Chondrocyte (in vitro differentiated cells): ENCODE measurements at regions not wholly inside any gene's neighbourhood (a gene's known extent, or its start where the extent isn't known, plus 50 kb on each side); places are given as distances from the start of the nearest gene placed in this dataset.

ENCODE experiments used
- DNase-seq: peaks from one replicate; pipeline ENCODE4 v3.0.0; 2021; ENCODE audit warnings: mixed read lengths, low spot score
- H3K27ac Mint-ChIP-seq: one replicate; pipeline ENCODE4 v1.8.0; 2021; ENCODE audit warnings: mild to moderate bottlenecking, moderate library complexity, mixed read lengths; ENCODE audit not compliant: unreplicated experiment
- H3K27me3 Mint-ChIP-seq: 2 replicates; pipeline ENCODE4 v1.8.0; 2021; ENCODE audit warnings: low read depth, mixed read lengths
- H3K36me3 Mint-ChIP-seq: 2 replicates; pipeline ENCODE4 v1.8.0; 2021; ENCODE audit warnings: low read depth, mixed read lengths
- H3K4me1 Mint-ChIP-seq: 2 replicates; pipeline ENCODE4 v1.8.0; 2021; ENCODE audit warnings: low read depth, mild to moderate bottlenecking, mixed read lengths
- H3K4me3 Mint-ChIP-seq: one replicate; pipeline ENCODE4 v1.8.0; 2021; ENCODE audit warnings: mild to moderate bottlenecking, moderate library complexity, mixed read lengths; ENCODE audit not compliant: unreplicated experiment
- H3K9me3 Mint-ChIP-seq: 2 replicates; pipeline ENCODE4 v1.8.0; 2021; ENCODE audit warnings: low read depth, mixed read lengths
- TF ChIP-seq, protein P1 (sequence below): fragments of 200-600 bp; sonication (generic); IDR thresholded peaks from 2 replicates; pipeline ENCODE4 v1.5.0; 2021; ENCODE audit warnings: antibody characterized with exemption, mild to moderate bottlenecking, moderate library complexity

DNA sequence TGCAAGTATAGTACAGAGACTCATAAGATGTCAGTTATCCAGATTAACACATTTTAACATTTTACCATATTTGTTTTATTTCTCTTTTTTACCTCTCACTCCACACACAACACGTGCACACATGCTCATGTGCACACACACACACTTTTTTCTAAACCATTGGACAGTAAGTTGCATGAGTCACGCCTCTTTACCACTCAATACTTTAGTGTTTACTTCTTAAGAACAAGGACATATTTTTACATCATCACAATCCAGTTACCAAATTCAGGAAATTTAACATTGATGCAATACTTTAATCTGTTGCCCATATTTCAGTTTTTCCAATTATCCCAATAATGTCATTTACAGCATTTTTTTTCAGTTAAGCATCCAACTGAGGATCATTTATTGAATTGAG, 109.0 kb downstream of the RIN2 start:
- DNase-seq = no peak
- H3K4me1 Mint-ChIP-seq = peaks cover 9% of the 10 kb centered on the region
- no peak overlapping the region for H3K27ac Mint-ChIP-seq
- H3K9me3 Mint-ChIP-seq = no peaks in the 10 kb centered on the region
- H3K4me3 Mint-ChIP-seq = no peak overlapping the region
- no peaks in the 10 kb centered on the region for H3K27me3 Mint-ChIP-seq
- no peaks in the 10 kb centered on the region for H3K36me3 Mint-ChIP-seq
- TF ChIP-seq, protein P1, sequence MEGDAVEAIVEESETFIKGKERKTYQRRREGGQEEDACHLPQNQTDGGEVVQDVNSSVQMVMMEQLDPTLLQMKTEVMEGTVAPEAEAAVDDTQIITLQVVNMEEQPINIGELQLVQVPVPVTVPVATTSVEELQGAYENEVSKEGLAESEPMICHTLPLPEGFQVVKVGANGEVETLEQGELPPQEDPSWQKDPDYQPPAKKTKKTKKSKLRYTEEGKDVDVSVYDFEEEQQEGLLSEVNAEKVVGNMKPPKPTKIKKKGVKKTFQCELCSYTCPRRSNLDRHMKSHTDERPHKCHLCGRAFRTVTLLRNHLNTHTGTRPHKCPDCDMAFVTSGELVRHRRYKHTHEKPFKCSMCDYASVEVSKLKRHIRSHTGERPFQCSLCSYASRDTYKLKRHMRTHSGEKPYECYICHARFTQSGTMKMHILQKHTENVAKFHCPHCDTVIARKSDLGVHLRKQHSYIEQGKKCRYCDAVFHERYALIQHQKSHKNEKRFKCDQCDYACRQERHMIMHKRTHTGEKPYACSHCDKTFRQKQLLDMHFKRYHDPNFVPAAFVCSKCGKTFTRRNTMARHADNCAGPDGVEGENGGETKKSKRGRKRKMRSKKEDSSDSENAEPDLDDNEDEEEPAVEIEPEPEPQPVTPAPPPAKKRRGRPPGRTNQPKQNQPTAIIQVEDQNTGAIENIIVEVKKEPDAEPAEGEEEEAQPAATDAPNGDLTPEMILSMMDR = no peak

DNA sequence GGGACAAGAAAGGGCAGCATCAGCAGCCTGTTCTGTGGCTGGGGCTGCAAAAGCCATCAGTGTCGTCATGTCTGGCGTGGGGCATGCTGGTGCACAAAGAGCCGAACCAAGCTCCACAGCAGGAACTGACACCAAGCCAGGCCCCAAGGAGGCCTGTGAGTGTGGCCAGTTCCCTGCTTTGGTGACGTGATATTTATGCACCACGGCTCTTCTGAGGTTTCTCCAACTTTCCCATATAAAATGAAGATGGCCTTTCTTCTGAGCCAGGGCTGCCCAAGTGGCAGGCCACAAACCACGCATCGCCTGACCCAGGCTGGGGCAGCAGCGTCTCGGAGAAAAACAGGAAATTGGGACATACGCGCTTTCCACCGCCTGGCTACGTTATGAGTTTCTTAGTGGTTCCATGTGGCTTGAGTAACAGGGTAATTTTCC, 109.9 kb downstream of the RIN2 start:
- no peak for DNase-seq
- Mint-ChIP-seq H3K9me3 (no peaks in the 10 kb centered on the region), H3K36me3 (no peaks in the 10 kb centered on the region), H3K27me3 (no peaks in the 10 kb centered on the region), H3K4me3 (no peak overlapping the region), H3K27ac (no peak overlapping the region), H3K4me1 (peaks cover 9% of the 10 kb centered on the region)
- TF ChIP-seq, protein P1 = no peak

DNA sequence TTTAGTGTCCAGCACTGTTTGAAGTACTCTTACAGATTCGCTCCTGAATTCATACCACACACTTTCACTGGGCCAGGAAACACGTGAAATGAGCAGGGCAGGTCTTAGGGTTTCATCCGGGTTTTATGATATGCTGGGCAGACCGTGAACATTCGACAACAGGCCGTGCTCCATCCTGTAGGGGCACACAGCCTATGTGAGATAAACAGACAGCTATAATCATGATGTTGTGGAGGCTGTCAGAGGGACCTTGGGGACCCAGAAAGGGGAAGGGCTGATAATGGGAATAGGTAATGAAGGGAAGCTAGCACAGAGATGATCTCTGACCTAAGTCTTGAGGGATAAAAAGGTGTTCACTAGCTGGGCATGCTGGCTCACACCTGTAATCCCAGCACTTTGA, 110.4 kb downstream of the RIN2 start:
- no peaks in the 10 kb centered on the region for H3K27me3 Mint-ChIP-seq
- H3K9me3 Mint-ChIP-seq = no peaks in the 10 kb centered on the region
- H3K36me3 Mint-ChIP-seq = no peaks in the 10 kb centered on the region
- no peak overlapping the region for H3K4me3 Mint-ChIP-seq
- H3K27ac Mint-ChIP-seq = no peak overlapping the region
- DNase-seq = no peak
- TF ChIP-seq, protein P1 = no peak
- H3K4me1 Mint-ChIP-seq = peaks cover 9% of the 10 kb centered on the region

DNA sequence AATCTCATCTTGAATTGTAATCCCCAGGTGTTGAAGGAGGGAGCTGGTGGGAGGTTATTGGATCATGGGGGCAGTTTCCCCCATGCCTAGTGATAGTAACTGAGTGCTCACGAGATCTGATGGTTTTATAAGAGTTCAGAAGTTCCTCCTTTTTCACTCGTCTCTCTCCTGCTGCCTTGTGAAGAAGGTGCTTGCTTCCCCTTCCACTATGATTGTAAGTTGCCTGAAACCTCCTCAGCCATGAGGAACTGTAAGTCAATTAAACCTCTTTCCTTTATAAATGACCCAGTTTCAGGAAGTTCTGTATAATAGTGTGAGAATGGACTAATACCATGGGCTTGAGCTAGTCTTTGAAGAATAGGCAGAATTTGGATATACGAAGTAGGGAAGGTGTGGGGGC, 113.9 kb downstream of the RIN2 start:
- Mint-ChIP-seq H3K27me3 (no peaks in the 10 kb centered on the region), H3K27ac (no peak overlapping the region), H3K4me1 (peaks cover 16% of the 10 kb centered on the region), H3K36me3 (peaks cover 1% of the 10 kb centered on the region), H3K9me3 (peaks cover 3% of the 10 kb centered on the region), H3K4me3 (no peak overlapping the region)
- no peak for DNase-seq
- TF ChIP-seq, protein P1 = no peak

- TF ChIP-seq, protein P1 = no peak
- no peaks in the 10 kb centered on the region for H3K27me3 Mint-ChIP-seq
- peaks cover 1% of the 10 kb centered on the region for H3K36me3 Mint-ChIP-seq
- no peak overlapping the region for H3K4me3 Mint-ChIP-seq
- H3K9me3 Mint-ChIP-seq = peaks cover 3% of the 10 kb centered on the region
- DNase-seq = no peak
- H3K27ac Mint-ChIP-seq = no peak overlapping the region
- H3K4me1 Mint-ChIP-seq = peaks cover 20% of the 10 kb centered on the region
Observed at GRCh38 chr20:19874040-19874727, 116.1 kb downstream of the RIN2 start.
